Myocyte (in vitro differentiated cells): ENCODE measurements at regions not wholly inside any gene's neighbourhood (a gene's known extent, or its start where the extent isn't known, plus 50 kb on each side); places are given as distances from the start of the nearest gene placed in this dataset.
"Not testable (repeated sequence)": the region's sequence is repeated elsewhere in the genome, so short reads cannot be mapped to it uniquely, and the experiment has no call there.

Experiments used
- DNase-seq: peaks from one replicate; pipeline ENCODE4 v3.0.0-alpha.2; 2012; ENCODE audit warnings: low read depth

DNA sequence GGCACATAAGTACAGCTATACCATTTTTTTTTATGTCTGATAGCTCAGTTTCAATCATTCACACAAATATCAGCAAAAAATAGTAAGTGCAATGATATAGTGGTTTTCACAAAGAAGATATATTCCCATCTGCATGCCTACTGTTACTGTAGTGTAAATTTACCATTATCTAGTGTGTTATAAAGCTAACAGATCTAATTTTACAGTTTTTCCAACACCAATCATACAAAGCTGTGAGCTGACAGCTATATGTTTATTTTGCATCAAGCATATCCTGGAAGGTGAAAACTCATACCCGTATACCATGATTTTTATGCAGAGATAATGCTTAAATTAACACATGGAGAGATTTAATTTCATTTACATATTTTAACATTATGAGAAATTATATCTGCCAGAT is 89.9 kb upstream of the HAPLN1 start:
- no peak for DNase-seq

DNA sequence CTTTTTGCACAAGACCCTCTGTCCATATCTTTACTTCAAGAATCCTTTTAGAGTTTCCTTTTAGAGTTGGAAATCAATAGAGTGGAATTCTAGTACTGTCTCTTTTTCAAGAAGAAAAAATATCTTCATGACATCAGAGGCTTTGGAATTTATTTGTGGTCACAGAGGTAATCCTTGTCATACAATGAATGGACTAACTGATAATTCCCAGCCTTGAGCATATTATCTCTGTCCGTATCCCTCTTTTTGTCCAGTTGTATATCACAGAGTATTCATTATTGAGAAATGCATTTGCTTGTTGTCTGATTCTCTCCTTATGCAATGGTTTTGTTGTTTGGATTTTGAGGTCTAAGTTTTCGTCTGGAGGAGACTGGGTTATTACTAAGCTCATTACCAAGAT is 82.0 kb upstream of the HAPLN1 start:
- peak; percentile 12 for DNase-seq

DNA sequence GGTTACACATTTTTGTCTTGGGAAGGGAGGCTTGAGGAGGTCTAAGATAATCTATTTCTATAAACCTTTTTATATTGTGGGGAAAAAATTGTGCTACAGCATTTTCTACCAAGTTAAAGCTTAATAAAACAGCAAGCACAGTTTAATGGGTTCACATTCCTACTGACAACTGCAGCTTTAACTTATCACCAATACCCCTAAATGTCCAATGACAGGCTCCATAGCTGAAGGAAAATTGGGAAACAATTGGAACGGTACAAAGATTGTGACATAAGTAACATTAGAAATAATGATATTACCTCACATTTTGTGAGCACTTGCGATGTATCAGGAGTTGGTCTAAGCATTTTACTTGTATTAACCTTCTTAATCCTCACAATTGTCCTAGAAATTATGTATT is 79.5 kb upstream of the HAPLN1 start:
- no peak for DNase-seq

DNA sequence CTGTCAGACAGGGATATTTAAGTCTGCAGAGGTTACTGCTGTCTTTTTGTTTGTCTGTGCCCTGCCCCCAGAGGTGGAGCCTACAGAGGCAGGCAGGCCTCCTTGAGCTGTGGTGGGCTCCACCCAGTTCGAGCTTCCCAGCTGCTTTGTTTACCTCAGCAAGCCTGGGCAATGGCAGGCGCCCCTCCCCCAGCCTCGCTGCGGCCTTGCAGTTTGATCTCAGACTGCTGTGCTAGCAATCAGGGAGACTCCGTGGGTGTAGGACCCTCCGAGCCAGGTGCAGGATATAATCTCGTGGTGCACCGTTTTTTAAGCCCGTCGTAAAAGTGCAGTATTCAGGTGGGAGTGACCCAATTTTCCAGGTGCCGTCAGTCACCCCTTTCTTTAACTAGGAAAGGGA is 78.4 kb upstream of the HAPLN1 start:
- DNase-seq = not testable (repeated sequence)

DNA sequence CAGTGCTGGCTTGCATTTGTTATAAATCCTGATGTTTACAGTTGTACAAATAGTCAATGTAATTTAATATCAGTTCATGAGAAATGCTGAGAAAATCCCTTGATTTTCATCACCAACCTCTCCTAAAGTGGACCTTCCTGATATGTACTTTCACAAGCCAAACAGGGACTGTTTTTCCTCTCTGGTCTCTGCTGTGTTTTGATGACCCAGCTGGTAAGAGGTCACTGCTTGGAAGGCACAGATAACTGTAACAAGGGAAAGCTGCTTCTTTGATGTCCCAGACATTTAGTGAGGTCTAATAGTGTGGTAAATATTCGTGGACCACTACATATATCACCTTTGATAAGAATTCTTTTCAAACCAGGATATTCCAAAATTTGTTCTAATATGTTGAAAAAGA is 68.7 kb upstream of the HAPLN1 start:
- DNase-seq = no peak

DNA sequence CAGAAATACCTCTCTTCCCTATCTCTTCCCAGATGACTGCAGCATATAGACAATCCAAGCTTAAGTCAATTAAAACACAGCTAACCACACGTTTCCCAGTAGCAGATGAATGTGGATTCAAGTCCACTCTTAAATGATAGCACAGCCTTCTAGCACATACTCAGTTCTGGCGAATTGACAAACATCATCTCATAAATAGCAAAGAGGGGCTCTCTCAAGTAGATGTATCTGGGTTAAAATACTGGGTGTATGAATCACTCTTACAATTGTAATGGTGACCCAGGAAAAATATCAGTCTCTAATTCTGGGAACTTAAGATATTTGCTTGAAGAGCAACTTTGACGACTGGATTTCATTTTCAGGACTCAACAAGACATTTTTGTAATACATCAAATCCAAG is 67.0 kb upstream of the HAPLN1 start:
- DNase-seq = no peak

DNA sequence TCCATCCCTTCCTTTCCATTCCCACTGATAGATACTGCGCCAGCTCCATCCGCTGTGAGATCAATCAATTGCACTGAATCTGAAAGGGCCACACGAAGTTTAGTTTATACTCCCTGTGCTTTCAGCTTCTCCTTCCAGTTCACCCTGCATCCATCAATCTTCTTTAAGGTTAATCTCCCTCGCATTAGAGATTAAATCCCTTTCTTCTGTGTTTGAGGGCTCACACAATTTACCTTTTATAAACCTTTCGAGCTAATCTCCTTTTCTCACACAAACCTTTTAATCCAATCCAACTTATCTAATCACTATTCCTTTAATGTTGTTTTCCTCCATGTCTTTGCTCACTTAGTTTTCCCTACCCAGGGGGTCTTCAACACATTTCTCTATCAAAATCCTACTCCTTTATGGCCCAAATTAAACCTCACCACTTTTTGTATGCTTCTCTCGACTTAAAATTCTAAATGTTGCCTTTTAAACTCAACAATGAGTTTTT is 64.6 kb upstream of the HAPLN1 start:
- no peak for DNase-seq

DNA sequence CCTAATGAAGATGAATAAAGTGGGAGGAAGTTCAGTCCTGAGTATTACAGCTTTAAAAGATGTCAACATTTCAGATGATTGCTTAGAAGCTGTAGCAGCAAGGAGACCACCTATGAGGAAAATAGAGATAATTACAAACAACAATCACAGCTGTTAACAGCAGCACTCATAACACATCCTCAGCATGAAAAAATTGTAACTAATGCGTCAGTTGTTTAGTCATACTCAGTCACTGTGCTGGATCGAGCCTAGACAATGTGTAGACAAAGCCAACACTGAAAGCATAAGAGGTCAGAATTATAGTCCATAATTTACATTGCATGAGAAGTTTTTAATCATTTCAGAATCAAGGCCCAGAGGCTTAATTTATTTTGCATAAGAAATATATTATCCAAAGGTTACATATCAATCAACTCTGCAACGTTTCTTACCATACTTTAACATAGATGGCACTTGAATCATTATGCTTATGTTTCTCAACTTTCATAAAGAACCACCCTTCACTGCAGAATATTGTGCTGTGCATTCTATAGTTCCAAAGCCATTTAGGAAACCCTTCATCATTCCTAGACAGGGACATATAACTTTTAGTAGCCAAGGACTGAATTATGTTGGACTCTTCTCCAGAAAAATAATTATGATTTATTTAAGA is 60.2 kb upstream of the HAPLN1 start:
- no peak for DNase-seq

DNA sequence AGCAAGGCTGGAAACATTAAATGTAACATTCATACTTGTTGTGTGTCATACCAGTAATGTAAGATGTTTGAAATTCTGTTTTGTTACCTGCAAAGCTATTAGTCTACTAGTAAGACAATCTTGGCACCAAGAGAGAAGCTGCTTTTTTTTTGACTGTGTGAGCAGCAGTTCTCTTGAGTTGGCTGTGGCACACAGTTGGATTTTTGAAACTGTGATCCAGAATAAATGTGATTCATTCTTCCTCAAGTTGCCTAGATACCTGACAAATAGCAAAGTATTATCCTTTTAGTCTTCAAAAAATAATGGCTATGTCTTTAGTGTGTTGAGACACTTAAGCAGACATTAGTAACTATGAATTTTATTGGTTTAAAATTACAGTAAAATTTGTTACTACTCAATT is 57.2 kb upstream of the HAPLN1 start:
- DNase-seq = no peak

DNA sequence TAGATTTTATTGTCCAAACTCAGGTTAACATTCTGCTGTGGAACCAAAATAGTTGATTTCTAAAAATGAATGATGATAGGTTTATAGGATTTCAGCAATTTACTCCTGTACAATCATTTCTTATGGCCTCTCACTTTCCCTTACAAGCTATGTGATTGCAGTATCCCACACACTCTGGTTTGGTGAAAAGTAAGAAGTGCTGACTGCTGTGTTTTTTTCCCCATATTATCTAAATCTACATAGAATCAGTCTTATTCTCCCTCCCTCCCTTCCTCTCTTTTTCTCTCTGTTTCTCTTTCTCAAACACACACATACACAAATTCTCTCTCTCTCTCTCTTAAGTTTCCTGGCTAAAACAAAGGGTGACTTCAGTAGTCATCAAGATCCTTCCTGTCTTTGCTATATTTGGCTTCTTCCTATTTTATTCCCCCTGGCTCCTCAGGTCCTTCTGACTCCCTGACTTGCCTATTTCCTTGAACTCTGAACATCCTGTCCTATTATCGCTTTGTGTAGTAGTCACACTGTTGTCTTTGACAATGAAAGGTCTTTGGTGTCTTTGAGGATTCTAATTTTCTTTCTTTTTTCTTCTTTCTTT is 55.9 kb upstream of the HAPLN1 start:
- DNase-seq = no peak
